ENCODE measurements at regions not wholly inside any gene's neighbourhood (a gene's known extent, or its start where the extent isn't known, plus 50 kb on each side); places are given as distances from the start of the nearest gene placed in this dataset.

GRCh38 chr1:76763738-76764137 lies 103.5 kb upstream of the ST6GALNAC5 start:
- no peak overlapping the region for H2AFZ ChIP-seq (ENCODE audit: low read length)
- H3K9me3 Mint-ChIP-seq, result no peaks in the 10 kb centered on the region
- no peak overlapping the region for H3K27ac Mint-ChIP-seq

More at GRCh38 chr1:76763738-76764137, 103.5 kb upstream of the ST6GALNAC5 start:
- no peak overlapping the region for H2BK5ac ChIP-seq (ENCODE audit: insufficient read length, low read length)
- H3K9me3 ChIP-seq (ENCODE audit: control insufficient read depth, low read depth, low read length), result no peaks in the 10 kb centered on the region
- Mint-ChIP-seq H3K4me3 (no peak overlapping the region), H3K27me3 (ENCODE audit: low read depth) (no peaks in the 10 kb centered on the region), H3K4me1 (peaks cover 11% of the 10 kb centered on the region in 2 experiments), H3K36me3 (ENCODE audit: insufficient read depth in 1 of 3, low read depth in 3 of 3) (no peaks in the 10 kb centered on the region; a peak in 1 of 7 replicates)
- H4K5ac ChIP-seq (ENCODE audit: insufficient read length, low read depth, low read length), result no peak overlapping the region
- no CpG with 5 or more reads among the region's 3 CpGs for WGBS (ENCODE audit: extremely low coverage, insufficient read length, low lambda C conversion rate)
- H2BK12ac ChIP-seq (ENCODE audit: insufficient read length, low read depth, low read length), result no peak overlapping the region
- H4K20me1 ChIP-seq (ENCODE audit: control insufficient read depth, insufficient read depth, insufficient read length), result no peaks in the 10 kb centered on the region
- H3K56ac ChIP-seq (ENCODE audit: insufficient read length, low read depth, low read length), result no peak overlapping the region
- no peak for TF ChIP-seq CTCF (conservative IDR thresholded peaks at IDR 0.05)
- H3K79me2 ChIP-seq (ENCODE audit: insufficient read depth, low read length), result no peaks in the 10 kb centered on the region
- no peak overlapping the region for H2BK20ac ChIP-seq (ENCODE audit: low read depth, low read length, poor library complexity, severe bottlenecking)
- no peak overlapping the region for H3K27ac ChIP-seq (ENCODE audit: insufficient read length, low read depth, low read length)
- H3K9ac ChIP-seq (ENCODE audit: extremely low read depth, insufficient read length, low read length), result no peak overlapping the region
- H2AK5ac ChIP-seq (ENCODE audit: insufficient read length, low read length), result no peak overlapping the region
- H4K8ac ChIP-seq (replicated peaks; ENCODE audit: insufficient read length, low read depth, low read length), result no peak overlapping the region
- H2BK15ac ChIP-seq (ENCODE audit: low read depth, low read length), result no peak overlapping the region
- H3T11ph ChIP-seq (ENCODE audit: low read length), result no peak overlapping the region
- H3K4me2 ChIP-seq (ENCODE audit: insufficient read depth, insufficient read length, low read length), result no peak overlapping the region
- H3K23ac ChIP-seq (ENCODE audit: insufficient read length, low read depth, low read length), result no peak overlapping the region
- no peaks in the 10 kb centered on the region for H3K79me1 ChIP-seq (ENCODE audit: insufficient read depth, low read depth, low read length, poor library complexity, severe bottlenecking)
- H3K4ac ChIP-seq (ENCODE audit: low read depth, low read length), result no peak overlapping the region
- no peaks in the 10 kb centered on the region for H3K27me3 ChIP-seq (ENCODE audit: insufficient read depth, low read length)
- H3K4me1 ChIP-seq (ENCODE audit: insufficient read depth, low read length), result no peaks in the 10 kb centered on the region; the same call in 1 of the 2 replicates
- no peak overlapping the region for H3K14ac ChIP-seq (ENCODE audit: insufficient read depth, low read length)
- no peak overlapping the region for H2BK120ac ChIP-seq (ENCODE audit: low read depth, low read length, poor library complexity, severe bottlenecking)
- DNase-seq, result no peak
- no peaks in the 10 kb centered on the region for H3K23me2 ChIP-seq (ENCODE audit: insufficient read length, low read depth, low read length, poor library complexity, severe bottlenecking)
- no peak overlapping the region for H3K18ac ChIP-seq (ENCODE audit: insufficient read length, low read depth, low read length)
- no peak overlapping the region for H4K91ac ChIP-seq (ENCODE audit: insufficient read length, low read depth, low read length)
